Gastrocnemius medialis (tissue), 4 donors: ENCODE measurements at regions not wholly inside any gene's neighbourhood (a gene's known extent, or its start where the extent isn't known, plus 50 kb on each side); places are given as distances from the start of the nearest gene placed in this dataset.

Experiments
- CTCF ChIP-seq, 5 experiments: fragments of 450-650 bp in 3 of 5; fragments of 200-600 bp in 2 of 5; sonication (generic) in 2 of 5; IDR thresholded peaks in 4 of 5; conservative IDR thresholded peaks in 1 of 5; 1 replicate in 4 of 5; 2 replicates in 1 of 5; pipeline ENCODE4 v1.5.1; 2016 to 2019; ENCODE audit warnings: antibody characterized with exemption in 5 of 5, mild to moderate bottlenecking in 3 of 5, moderate library complexity in 3 of 5
- POLR2A ChIP-seq, 2 donors: fragments of 450-650 bp; IDR thresholded peaks; one replicate each; pipeline ENCODE4 v1.6.1; 2017; ENCODE audit warnings: antibody characterized with exemption in 2 of 2, mild to moderate bottlenecking in 2 of 2, moderate library complexity in 2 of 2

- no peak for TF ChIP-seq CTCF (IDR thresholded peaks at IDR 0.05 in 4 of 5, conservative IDR thresholded peaks at IDR 0.05 in 1 of 5)
- no peak for TF ChIP-seq POLR2A (IDR thresholded peaks at IDR 0.05)
Measured at GRCh38 chr3:137295336-137295735, 337.6 kb downstream of the IL20RB start.
